WTC11 (cell line): ENCODE measurements at regions not wholly inside any gene's neighbourhood (a gene's known extent, or its start where the extent isn't known, plus 50 kb on each side); places are given as distances from the start of the nearest gene placed in this dataset.

Experiments used
- ATF1 ChIP-seq: sonication (generic); formaldehyde crosslinking; IDR thresholded peaks from 2 replicates; pipeline ENCODE4 v1.8.1; 2023; ENCODE audit warnings: mild to moderate bottlenecking, moderate library complexity, missing genetic modification reagents
- RORB ChIP-seq: fragments of 250-450 bp; sonication (Bioruptor Pico); IDR thresholded peaks from 2 replicates; pipeline ENCODE4 v1.9.0; 2021; ENCODE audit warnings: mild to moderate bottlenecking
- SP1 ChIP-seq: sonication (generic); formaldehyde crosslinking; conservative IDR thresholded peaks from 2 replicates; pipeline ENCODE4 v1.8.1; 2022; ENCODE audit warnings: missing genetic modification reagents

DNA sequence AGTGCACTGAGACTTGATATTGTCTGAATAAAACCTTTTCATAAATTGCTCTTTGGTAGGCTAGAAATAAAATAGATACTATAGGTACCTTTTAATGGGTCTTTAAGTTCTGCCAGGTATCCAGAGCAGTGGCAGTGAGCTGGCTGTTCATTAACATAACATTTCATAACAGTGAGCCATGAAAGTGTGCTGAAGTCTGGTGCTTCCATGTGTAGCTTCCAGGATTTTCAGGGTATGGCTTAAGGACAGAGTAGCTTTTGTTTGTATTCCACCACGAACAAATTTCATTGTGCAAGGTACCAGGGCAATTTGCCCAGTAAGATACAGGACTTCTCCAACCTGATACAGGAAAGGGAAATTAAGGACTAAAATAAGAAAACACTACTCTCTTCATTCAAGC is 124.7 kb upstream of the NANOGP8 start:
- no peak for TF ChIP-seq SP1
- TF ChIP-seq ATF1 (CRISPR knock-in tag) = no peak
- TF ChIP-seq RORB = no peak
